ENCODE measurements at regions not wholly inside any gene's neighbourhood (a gene's known extent, or its start where the extent isn't known, plus 50 kb on each side); places are given as distances from the start of the nearest gene placed in this dataset.

- TF ChIP-seq AHDC1 (CRISPR knock-in tag; IDR thresholded peaks at IDR 0.05; ENCODE audit: borderline replicate concordance), result no peak
- TF ChIP-seq ZBTB43 (CRISPR knock-in tag; conservative IDR thresholded peaks at IDR 0.05), result no peak
- TF ChIP-seq TEF (CRISPR knock-in tag; IDR thresholded peaks at IDR 0.05), result no peak
- no peak for TF ChIP-seq ZNF562 (CRISPR knock-in tag; IDR thresholded peaks at IDR 0.05; ENCODE audit: borderline replicate concordance)
- TF ChIP-seq ZNF850 (CRISPR knock-in tag; conservative IDR thresholded peaks at IDR 0.05), result no peak
These were observed 620.7 kb upstream of the ZNF385D start (continued) for GRCh38 chr3:22371607-22372291.

Measured in HepG2 (cell line).